C4-2B (cell line): ENCODE measurements at regions not wholly inside any gene's neighbourhood (a gene's known extent, or its start where the extent isn't known, plus 50 kb on each side); places are given as distances from the start of the nearest gene placed in this dataset.
A peak's percentile ranks its signal among the peaks of the same experiment; 100 is the strongest.
"Not testable (repeated sequence)": the region's sequence is repeated elsewhere in the genome, so short reads cannot be mapped to it uniquely, and the experiment has no call there.

Experiments
- H3K27ac ChIP-seq: fragments of 450-650 bp; 2 replicates; pipeline ENCODE4 v1.5.1; 2017
- ZFX ChIP-seq: fragments of 450-650 bp; IDR thresholded peaks from 2 replicates; pipeline ENCODE4 v1.6.1; 2017
- TF ChIP-seq, protein P1 (sequence below): fragments of 450-650 bp; conservative IDR thresholded peaks from 2 replicates; pipeline ENCODE4 v1.5.1; 2017; ENCODE audit warnings: mild to moderate bottlenecking

DNA sequence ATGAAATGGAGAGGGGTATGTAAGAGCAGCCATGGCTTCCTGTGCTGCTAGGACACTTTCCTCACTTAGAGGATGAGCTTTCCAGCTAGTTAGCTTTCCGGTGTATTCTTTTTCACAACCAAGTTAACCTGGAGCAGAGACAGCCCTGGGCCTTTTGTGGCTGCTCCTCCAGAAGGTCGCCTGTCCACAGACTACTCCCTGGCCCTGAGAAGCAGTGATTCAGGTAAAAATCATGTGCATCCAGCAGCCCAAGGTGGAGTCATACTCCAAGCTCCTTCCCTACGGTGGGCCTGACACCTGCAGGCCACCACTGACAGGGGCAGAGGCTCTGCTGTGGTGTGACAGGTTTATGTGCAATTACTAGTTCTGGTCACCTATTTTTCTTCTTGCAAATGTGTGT is 187.2 kb downstream of the ANKRD30B start:
- H3K27ac ChIP-seq, result no peak overlapping the region; the same call in 1 of the 2 replicates
- TF ChIP-seq, protein P1, sequence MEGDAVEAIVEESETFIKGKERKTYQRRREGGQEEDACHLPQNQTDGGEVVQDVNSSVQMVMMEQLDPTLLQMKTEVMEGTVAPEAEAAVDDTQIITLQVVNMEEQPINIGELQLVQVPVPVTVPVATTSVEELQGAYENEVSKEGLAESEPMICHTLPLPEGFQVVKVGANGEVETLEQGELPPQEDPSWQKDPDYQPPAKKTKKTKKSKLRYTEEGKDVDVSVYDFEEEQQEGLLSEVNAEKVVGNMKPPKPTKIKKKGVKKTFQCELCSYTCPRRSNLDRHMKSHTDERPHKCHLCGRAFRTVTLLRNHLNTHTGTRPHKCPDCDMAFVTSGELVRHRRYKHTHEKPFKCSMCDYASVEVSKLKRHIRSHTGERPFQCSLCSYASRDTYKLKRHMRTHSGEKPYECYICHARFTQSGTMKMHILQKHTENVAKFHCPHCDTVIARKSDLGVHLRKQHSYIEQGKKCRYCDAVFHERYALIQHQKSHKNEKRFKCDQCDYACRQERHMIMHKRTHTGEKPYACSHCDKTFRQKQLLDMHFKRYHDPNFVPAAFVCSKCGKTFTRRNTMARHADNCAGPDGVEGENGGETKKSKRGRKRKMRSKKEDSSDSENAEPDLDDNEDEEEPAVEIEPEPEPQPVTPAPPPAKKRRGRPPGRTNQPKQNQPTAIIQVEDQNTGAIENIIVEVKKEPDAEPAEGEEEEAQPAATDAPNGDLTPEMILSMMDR, result no peak
- no peak for TF ChIP-seq ZFX

DNA sequence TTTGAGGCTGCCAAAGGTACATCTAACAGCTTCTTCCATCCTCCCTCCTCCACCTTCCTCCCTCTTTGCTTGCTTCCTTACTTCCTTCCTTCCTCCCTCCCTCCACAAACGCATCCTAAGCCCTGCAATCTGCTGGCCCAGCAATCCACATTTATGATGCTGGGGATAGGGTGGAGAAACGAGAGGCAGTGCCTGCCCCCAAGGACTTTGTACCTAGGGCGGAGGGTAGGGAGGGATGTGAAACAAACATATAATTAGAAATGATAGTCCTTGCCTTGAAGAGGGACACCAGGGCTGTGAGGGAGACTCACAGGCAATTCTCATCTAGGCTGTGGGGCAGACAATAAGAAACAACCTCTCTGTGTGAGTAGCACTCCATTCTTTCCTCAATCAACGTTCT is 188.3 kb downstream of the ANKRD30B start:
- H3K27ac ChIP-seq, result peak overlapping the region; percentile 14; the same call in 1 of the 2 replicates
- TF ChIP-seq, protein P1, result no peak
- TF ChIP-seq ZFX, result no peak

DNA sequence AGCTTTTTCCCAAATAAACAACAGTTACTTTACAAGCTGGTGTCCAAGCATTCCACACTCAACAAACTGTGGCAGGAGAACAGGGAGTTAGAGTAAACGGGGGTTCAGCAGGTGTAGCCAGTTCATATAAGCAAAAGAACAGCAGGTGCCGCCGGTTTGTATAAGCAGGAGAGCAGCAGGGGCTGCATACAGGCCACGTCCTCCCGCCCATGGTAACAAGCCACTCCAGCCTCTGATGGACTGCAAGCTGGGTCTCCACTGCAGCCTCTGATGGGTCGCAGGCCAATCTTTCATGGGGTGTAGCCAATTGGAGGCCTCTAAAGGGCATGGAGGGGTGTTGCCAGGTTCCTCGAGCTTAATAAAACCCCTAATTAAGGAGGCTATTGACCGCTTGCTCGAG is 189.3 kb downstream of the ANKRD30B start:
- no peak overlapping the region for H3K27ac ChIP-seq
- no peak for TF ChIP-seq ZFX
- TF ChIP-seq, protein P1, result no peak

DNA sequence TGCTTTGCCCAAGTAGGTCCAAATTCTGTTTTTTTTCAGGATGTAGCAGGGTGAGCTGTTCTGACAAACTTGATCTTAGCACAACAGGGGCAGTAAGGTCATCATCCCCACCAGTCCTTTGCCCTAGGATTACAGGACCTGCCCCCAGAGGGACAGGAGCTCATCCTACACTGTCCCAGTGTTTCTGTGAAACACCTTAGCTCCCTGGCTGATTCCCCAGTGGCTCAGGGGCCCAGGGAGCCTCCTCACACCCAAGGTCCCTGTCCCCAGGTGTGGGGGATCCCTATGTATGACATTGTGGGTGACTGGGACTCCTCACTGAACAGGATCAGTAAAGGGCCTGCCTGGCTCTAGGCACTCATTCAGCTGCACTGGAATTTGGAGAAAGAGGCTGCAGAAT is 191.2 kb downstream of the ANKRD30B start:
- H3K27ac ChIP-seq, result no peak overlapping the region
- TF ChIP-seq, protein P1, result no peak
- no peak for TF ChIP-seq ZFX

DNA sequence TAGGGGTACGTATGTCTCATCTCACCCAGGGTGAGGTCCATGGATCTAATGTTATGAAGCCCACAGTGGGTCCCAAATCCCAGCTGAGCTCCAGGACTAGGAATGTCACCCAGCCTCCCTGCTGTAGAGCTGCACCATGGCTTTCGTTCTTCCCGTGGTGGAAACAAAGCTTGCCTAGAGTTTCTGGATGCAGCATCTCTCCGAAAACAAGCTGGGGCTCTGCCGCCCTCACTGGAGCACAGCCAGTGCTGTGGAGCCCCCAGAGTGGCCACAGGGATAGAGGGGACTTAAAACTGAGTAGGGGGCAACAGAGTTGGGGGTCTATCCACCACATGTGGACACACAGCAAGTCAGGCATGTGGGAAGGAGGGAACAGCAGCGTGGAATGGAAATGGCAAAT is 192.1 kb downstream of the ANKRD30B start:
- H3K27ac ChIP-seq, result not testable (repeated sequence)

DNA sequence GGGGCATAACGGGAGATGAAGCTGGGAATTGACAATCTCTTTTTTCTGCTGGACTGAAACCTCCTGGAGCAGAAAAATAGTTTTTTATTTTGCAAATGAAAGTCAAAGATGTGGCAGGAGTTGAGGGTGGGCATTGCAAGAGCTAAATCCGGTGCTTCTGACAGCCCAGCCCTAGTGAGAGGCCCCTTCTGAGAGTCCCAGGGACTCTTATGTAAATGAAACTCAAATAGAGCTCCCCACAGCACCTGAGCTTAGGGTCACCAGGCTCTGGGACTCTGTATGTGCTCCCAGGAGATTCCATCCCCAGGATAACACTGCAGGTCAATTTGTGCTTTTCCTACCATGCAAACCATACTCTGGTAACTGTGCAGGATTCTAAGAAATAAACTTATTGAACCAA is 192.8 kb downstream of the ANKRD30B start:
- H3K27ac ChIP-seq, result no peak overlapping the region
- TF ChIP-seq ZFX, result no peak
- TF ChIP-seq, protein P1, result no peak

DNA sequence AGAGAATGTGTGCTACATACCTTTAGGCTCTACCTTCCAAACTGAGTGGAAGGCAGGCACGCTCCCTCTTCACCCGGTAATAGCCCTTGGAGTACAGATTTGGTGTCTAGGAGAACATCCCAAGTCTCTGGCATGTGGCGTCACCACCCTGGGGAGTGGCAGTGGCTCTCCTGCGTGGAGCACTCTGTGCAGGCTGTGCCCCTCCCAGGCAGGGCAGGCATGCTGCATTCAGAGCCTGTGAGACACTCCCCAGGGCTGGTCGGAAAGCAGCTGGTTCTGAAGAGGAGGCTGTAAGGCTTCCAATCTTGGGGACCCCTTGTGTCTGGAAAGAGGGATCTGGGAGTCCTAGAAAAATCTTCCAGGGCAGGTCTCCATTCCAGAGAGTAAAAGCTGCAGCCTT is 193.3 kb downstream of the ANKRD30B start:
- TF ChIP-seq, protein P1, result no peak
- TF ChIP-seq ZFX, result no peak
- no peak overlapping the region for H3K27ac ChIP-seq

DNA sequence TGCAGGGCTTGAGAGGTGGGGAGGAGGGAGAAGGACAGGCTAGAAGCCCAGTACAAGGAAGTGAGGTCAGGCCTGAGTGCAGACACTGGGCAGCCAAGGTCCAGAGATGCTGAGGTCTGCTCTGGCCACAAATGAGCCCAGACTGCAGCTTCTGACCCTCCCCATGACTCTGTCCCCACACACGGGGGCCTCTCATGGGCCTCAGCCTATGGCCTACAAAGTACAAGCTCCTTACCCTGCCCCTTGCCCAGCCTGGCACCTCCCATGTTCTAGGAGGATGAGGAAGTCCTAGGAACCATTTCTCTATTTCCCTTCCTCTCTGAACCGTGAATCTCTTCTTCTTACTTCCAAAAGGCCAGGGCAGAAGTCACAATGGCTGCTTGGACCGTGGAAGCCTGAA is 193.8 kb downstream of the ANKRD30B start:
- no peak overlapping the region for H3K27ac ChIP-seq
- TF ChIP-seq ZFX, result no peak
- TF ChIP-seq, protein P1, result no peak
